Karpas-422 (cell line): ENCODE measurements at regions not wholly inside any gene's neighbourhood (a gene's known extent, or its start where the extent isn't known, plus 50 kb on each side); places are given as distances from the start of the nearest gene placed in this dataset.

Experiments used
- DNase-seq: peaks from one replicate; pipeline ENCODE4 v3.0.0-alpha.2; 2015
- H2AFZ ChIP-seq: fragments of 200-600 bp; sonication (generic); 2 replicates; pipeline ENCODE4 v1.6.1; 2014; ENCODE audit warnings: antibody characterized with exemption, low read length, mixed read lengths
- H3K27ac ChIP-seq: fragments of 200-600 bp; sonication (generic); 2 replicates; pipeline ENCODE4 v1.5.1; 2014; ENCODE audit warnings: mild to moderate bottlenecking, low read length, moderate library complexity
- H3K27me3 ChIP-seq: fragments of 200-600 bp; sonication (generic); 2 replicates; pipeline ENCODE4 v1.6.1; 2014; ENCODE audit warnings: low read length, mixed read lengths
- H3K36me3 ChIP-seq: fragments of 200-600 bp; sonication (generic); 2 replicates; pipeline ENCODE4 v1.6.1; 2014; ENCODE audit warnings: low read length, mixed read lengths; ENCODE audit not compliant: insufficient read depth
- H3K4me1 ChIP-seq: fragments of 200-600 bp; sonication (generic); 2 replicates; pipeline ENCODE4 v1.6.1; 2014; ENCODE audit warnings: mild to moderate bottlenecking, low read length, mixed read lengths
- H3K4me2 ChIP-seq: fragments of 200-600 bp; sonication (generic); 2 replicates; pipeline ENCODE4 v1.6.1; 2014; ENCODE audit warnings: low read length, low read depth, mild to moderate bottlenecking; ENCODE audit not compliant: poor library complexity, severe bottlenecking
- H3K4me3 ChIP-seq: fragments of 200-600 bp; sonication (generic); 2 replicates; pipeline ENCODE4 v1.5.1; 2014; ENCODE audit warnings: mild to moderate bottlenecking, antibody characterized with exemption, low read length, mixed read lengths
- H3K79me2 ChIP-seq: fragments of 200-600 bp; sonication (generic); 2 replicates; pipeline ENCODE4 v1.6.1; 2014; ENCODE audit warnings: mild to moderate bottlenecking, low read length, mixed read lengths
- H3K9ac ChIP-seq: fragments of 200-600 bp; sonication (generic); 2 replicates; pipeline ENCODE4 v1.6.0; 2014; ENCODE audit warnings: low read length
- H3K9me2 ChIP-seq: fragments of 200-600 bp; sonication (generic), shearing (Covaris generic); replicated peaks from 2 replicates; pipeline ENCODE4 v1.6.0; 2014; ENCODE audit warnings: mild to moderate bottlenecking, low read length, moderate library complexity; ENCODE audit not compliant: insufficient read depth
- H3K9me3 ChIP-seq: fragments of 300-700, 200-600 bp; sonication (generic); 2 replicates; pipeline ENCODE4 v1.6.1; 2014; ENCODE audit warnings: low read length, mixed read lengths
- H4K20me1 ChIP-seq: fragments of 200-600 bp; sonication (generic); 2 replicates; pipeline ENCODE4 v1.6.1; 2014; ENCODE audit warnings: mild to moderate bottlenecking, antibody characterized with exemption, low read length, low read depth; ENCODE audit not compliant: insufficient read depth

- no peaks in the 10 kb centered on the region for H3K9me2 ChIP-seq
- H4K20me1 ChIP-seq = no peaks in the 10 kb centered on the region
- no peak overlapping the region for H3K4me3 ChIP-seq
- no peak for DNase-seq
- H3K4me2 ChIP-seq = no peak overlapping the region
- no peak overlapping the region for H3K9ac ChIP-seq
- no peaks in the 10 kb centered on the region for H3K36me3 ChIP-seq
- H3K79me2 ChIP-seq = no peaks in the 10 kb centered on the region
- no peaks in the 10 kb centered on the region for H3K4me1 ChIP-seq
- H2AFZ ChIP-seq = no peak overlapping the region
- no peaks in the 10 kb centered on the region for H3K27me3 ChIP-seq
- H3K27ac ChIP-seq = no peak overlapping the region
- H3K9me3 ChIP-seq = no peaks in the 10 kb centered on the region
These were observed 287.6 kb upstream of the DPH6 start for GRCh38 chr15:35833581-35833980.

GRCh38 chr15:35834216-35834830 lies 288.4 kb upstream of the DPH6 start:
- H3K4me2 ChIP-seq = no peak overlapping the region
- no peaks in the 10 kb centered on the region for H4K20me1 ChIP-seq

GRCh38 chr15:35834866-35835265 lies 288.9 kb upstream of the DPH6 start:
- Histone ChIP-seq H3K9me2 (no peaks in the 10 kb centered on the region), H3K4me3 (no peak overlapping the region), H2AFZ (no peak overlapping the region), H3K4me1 (no peaks in the 10 kb centered on the region), H3K4me2 (no peak overlapping the region), H3K27ac (no peak overlapping the region), H4K20me1 (no peaks in the 10 kb centered on the region), H3K9ac (no peak overlapping the region), H3K9me3 (no peaks in the 10 kb centered on the region), H3K36me3 (no peaks in the 10 kb centered on the region), H3K27me3 (no peaks in the 10 kb centered on the region), H3K79me2 (no peaks in the 10 kb centered on the region)
- DNase-seq = no peak

More at GRCh38 chr15:35834216-35834830, 288.4 kb upstream of the DPH6 start:
- Histone ChIP-seq H3K9me2 (no peaks in the 10 kb centered on the region), H3K4me3 (no peak overlapping the region), H3K4me1 (no peaks in the 10 kb centered on the region), H2AFZ (no peak overlapping the region), H3K27me3 (no peaks in the 10 kb centered on the region), H3K9ac (no peak overlapping the region), H3K36me3 (no peaks in the 10 kb centered on the region), H3K79me2 (no peaks in the 10 kb centered on the region), H3K9me3 (no peaks in the 10 kb centered on the region), H3K27ac (no peak overlapping the region)
- DNase-seq = no peak

- DNase-seq = no peak
- Histone ChIP-seq H3K79me2 (no peaks in the 10 kb centered on the region), H3K9ac (no peak overlapping the region), H3K27ac (no peak overlapping the region), H3K9me2 (no peaks in the 10 kb centered on the region), H3K27me3 (no peaks in the 10 kb centered on the region), H3K36me3 (no peaks in the 10 kb centered on the region), H3K4me3 (no peak overlapping the region), H3K4me1 (no peaks in the 10 kb centered on the region), H3K4me2 (no peak overlapping the region), H4K20me1 (no peaks in the 10 kb centered on the region), H2AFZ (no peak overlapping the region), H3K9me3 (no peaks in the 10 kb centered on the region)
These were observed 292.6 kb upstream of the DPH6 start for GRCh38 chr15:35838424-35839111.

GRCh38 chr15:35842631-35843030 lies 296.7 kb upstream of the DPH6 start:
- no peaks in the 10 kb centered on the region for H3K4me1 ChIP-seq
- DNase-seq = no peak
- H3K9ac ChIP-seq = no peak overlapping the region
- H2AFZ ChIP-seq = no peak overlapping the region
- no peak overlapping the region for H3K4me3 ChIP-seq
- no peak overlapping the region for H3K27ac ChIP-seq
- H3K36me3 ChIP-seq = no peaks in the 10 kb centered on the region
- no peak overlapping the region for H3K4me2 ChIP-seq
- H3K9me2 ChIP-seq = no peaks in the 10 kb centered on the region
- no peaks in the 10 kb centered on the region for H4K20me1 ChIP-seq
- no peaks in the 10 kb centered on the region for H3K79me2 ChIP-seq
- H3K27me3 ChIP-seq = no peaks in the 10 kb centered on the region; the same call in 1 of the 2 replicates
- no peaks in the 10 kb centered on the region for H3K9me3 ChIP-seq

GRCh38 chr15:35843498-35843897 lies 297.5 kb upstream of the DPH6 start:
- Histone ChIP-seq H3K9me3 (no peaks in the 10 kb centered on the region), H3K36me3 (no peaks in the 10 kb centered on the region), H2AFZ (no peak overlapping the region), H3K4me2 (no peak overlapping the region), H3K27ac (no peak overlapping the region), H3K27me3 (no peaks in the 10 kb centered on the region; the same call in 1 of the 2 replicates), H3K4me3 (no peak overlapping the region), H3K4me1 (no peaks in the 10 kb centered on the region), H3K9me2 (no peaks in the 10 kb centered on the region), H3K79me2 (no peaks in the 10 kb centered on the region), H3K9ac (no peak overlapping the region), H4K20me1 (no peaks in the 10 kb centered on the region)
- DNase-seq = no peak

GRCh38 chr15:35850284-35850683 lies 304.3 kb upstream of the DPH6 start:
- H4K20me1 ChIP-seq = no peaks in the 10 kb centered on the region
- no peak overlapping the region for H3K4me2 ChIP-seq
- H3K9ac ChIP-seq = no peak overlapping the region
- no peak overlapping the region for H3K4me3 ChIP-seq
- H3K27me3 ChIP-seq = no peaks in the 10 kb centered on the region; the same call in 1 of the 2 replicates
- H2AFZ ChIP-seq = no peak overlapping the region
- no peak overlapping the region for H3K27ac ChIP-seq
- H3K79me2 ChIP-seq = no peaks in the 10 kb centered on the region
- H3K4me1 ChIP-seq = no peaks in the 10 kb centered on the region
- no peaks in the 10 kb centered on the region for H3K9me3 ChIP-seq
- no peaks in the 10 kb centered on the region for H3K9me2 ChIP-seq
- no peak for DNase-seq
- H3K36me3 ChIP-seq = no peaks in the 10 kb centered on the region

- Histone ChIP-seq H3K27ac (no peak overlapping the region), H3K27me3 (no peaks in the 10 kb centered on the region; the same call in 1 of the 2 replicates), H3K9me2 (no peaks in the 10 kb centered on the region), H3K79me2 (no peaks in the 10 kb centered on the region), H3K9me3 (no peaks in the 10 kb centered on the region), H2AFZ (no peak overlapping the region), H3K4me2 (no peak overlapping the region), H3K9ac (no peak overlapping the region), H3K4me3 (no peak overlapping the region), H4K20me1 (no peaks in the 10 kb centered on the region), H3K36me3 (no peaks in the 10 kb centered on the region), H3K4me1 (no peaks in the 10 kb centered on the region)
- DNase-seq = no peak
These were observed 305.5 kb upstream of the DPH6 start for GRCh38 chr15:35851491-35851890.
